ENCODE measurements at regions not wholly inside any gene's neighbourhood (a gene's known extent, or its start where the extent isn't known, plus 50 kb on each side); places are given as distances from the start of the nearest gene placed in this dataset.

DNA sequence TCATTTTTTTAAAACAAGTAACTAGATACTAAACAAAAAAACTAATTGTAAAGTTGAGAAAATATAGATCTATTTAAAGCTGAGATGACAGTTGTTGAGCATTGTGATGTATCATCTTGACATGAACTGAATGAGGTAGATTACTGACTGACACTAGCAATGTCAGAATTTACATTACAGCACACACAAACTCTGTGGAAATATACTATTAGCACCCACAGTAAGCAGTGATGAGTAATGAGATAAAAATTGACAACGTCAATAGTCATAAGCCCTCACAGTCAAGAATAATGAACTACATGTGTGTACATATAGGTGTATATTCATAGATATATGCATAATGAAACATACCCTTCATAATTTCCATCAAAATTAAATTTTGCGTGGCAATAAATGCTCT, 368.4 kb downstream of the TFEC start:
- TF ChIP-seq, protein P1, sequence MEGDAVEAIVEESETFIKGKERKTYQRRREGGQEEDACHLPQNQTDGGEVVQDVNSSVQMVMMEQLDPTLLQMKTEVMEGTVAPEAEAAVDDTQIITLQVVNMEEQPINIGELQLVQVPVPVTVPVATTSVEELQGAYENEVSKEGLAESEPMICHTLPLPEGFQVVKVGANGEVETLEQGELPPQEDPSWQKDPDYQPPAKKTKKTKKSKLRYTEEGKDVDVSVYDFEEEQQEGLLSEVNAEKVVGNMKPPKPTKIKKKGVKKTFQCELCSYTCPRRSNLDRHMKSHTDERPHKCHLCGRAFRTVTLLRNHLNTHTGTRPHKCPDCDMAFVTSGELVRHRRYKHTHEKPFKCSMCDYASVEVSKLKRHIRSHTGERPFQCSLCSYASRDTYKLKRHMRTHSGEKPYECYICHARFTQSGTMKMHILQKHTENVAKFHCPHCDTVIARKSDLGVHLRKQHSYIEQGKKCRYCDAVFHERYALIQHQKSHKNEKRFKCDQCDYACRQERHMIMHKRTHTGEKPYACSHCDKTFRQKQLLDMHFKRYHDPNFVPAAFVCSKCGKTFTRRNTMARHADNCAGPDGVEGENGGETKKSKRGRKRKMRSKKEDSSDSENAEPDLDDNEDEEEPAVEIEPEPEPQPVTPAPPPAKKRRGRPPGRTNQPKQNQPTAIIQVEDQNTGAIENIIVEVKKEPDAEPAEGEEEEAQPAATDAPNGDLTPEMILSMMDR (IDR thresholded peaks at IDR 0.05; ENCODE audit: low read length): no peak
- TF ChIP-seq EZH2 (IDR thresholded peaks at IDR 0.05; ENCODE audit: borderline replicate concordance, low read length): no peak
- H3K9me3 ChIP-seq (ENCODE audit: low read length): no peaks in the 10 kb centered on the region

DNA sequence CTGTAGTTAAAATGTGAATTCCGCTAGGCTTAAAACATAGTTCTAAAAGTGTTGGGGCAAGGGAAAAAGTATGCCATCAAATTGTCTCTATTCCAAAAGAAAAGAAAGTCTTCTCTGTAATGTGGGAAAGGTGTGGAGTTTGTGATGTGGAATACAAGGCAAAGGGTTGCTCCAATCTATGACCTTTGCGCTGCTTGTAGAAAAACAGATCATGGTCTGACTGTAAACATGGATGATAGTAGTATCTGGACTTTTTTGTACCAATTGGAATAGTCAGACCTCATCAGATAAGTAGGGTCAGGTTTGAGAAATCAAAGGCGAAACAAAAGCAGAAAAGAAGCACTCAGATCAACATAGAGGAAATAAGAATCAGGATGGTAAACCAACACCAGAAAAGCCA, 372.3 kb downstream of the TFEC start:
- no peak overlapping the region for H3K27ac ChIP-seq (ENCODE audit: low read depth, low read length, poor library complexity, severe bottlenecking)
- H3K9me2 ChIP-seq (ENCODE audit: low read depth, low read length): no peaks in the 10 kb centered on the region
- H2AFZ ChIP-seq (ENCODE audit: low read length): no peak overlapping the region
- no peak overlapping the region for H3K9ac ChIP-seq (ENCODE audit: low read length)
- no peaks in the 10 kb centered on the region for H3F3A ChIP-seq (ENCODE audit: insufficient read depth, low read length)
- no peak for TF ChIP-seq EZH2 (IDR thresholded peaks at IDR 0.05; ENCODE audit: borderline replicate concordance, low read length)
- TF ChIP-seq, protein P1 (IDR thresholded peaks at IDR 0.05; ENCODE audit: low read length): no peak
- no peak overlapping the region for H3K4me3 ChIP-seq (ENCODE audit: low read depth, low read length, poor library complexity, severe bottlenecking)
- H3K79me2 ChIP-seq (ENCODE audit: insufficient read depth, low read length): no peaks in the 10 kb centered on the region
- no peak overlapping the region for H3K4me2 ChIP-seq (ENCODE audit: low read length)
- no peaks in the 10 kb centered on the region for H3K9me3 ChIP-seq (ENCODE audit: low read length)
- H3K4me1 ChIP-seq (ENCODE audit: insufficient read depth, low read length, severe bottlenecking): no peaks in the 10 kb centered on the region
- H3K36me3 ChIP-seq (ENCODE audit: insufficient read depth, low read length): no peaks in the 10 kb centered on the region
- no peaks in the 10 kb centered on the region for H3K27me3 ChIP-seq (ENCODE audit: insufficient read depth, low read length)
- H4K20me1 ChIP-seq (ENCODE audit: insufficient read depth, low read length): no peaks in the 10 kb centered on the region

More for the DNA sequence above, 368.4 kb downstream of the TFEC start:
- no peaks in the 10 kb centered on the region for H3K36me3 ChIP-seq (ENCODE audit: insufficient read depth, low read length)
- H3K27ac ChIP-seq (ENCODE audit: low read depth, low read length, poor library complexity, severe bottlenecking): no peak overlapping the region
- H3F3A ChIP-seq (ENCODE audit: insufficient read depth, low read length): no peaks in the 10 kb centered on the region
- H2AFZ ChIP-seq (ENCODE audit: low read length): no peak overlapping the region
- no peaks in the 10 kb centered on the region for H3K79me2 ChIP-seq (ENCODE audit: insufficient read depth, low read length)
- H3K4me1 ChIP-seq (ENCODE audit: insufficient read depth, low read length, severe bottlenecking): no peaks in the 10 kb centered on the region
- no peaks in the 10 kb centered on the region for H4K20me1 ChIP-seq (ENCODE audit: insufficient read depth, low read length)
- H3K9ac ChIP-seq (ENCODE audit: low read length): no peak overlapping the region
- no peak overlapping the region for H3K4me3 ChIP-seq (ENCODE audit: low read depth, low read length, poor library complexity, severe bottlenecking)
- no peak overlapping the region for H3K4me2 ChIP-seq (ENCODE audit: low read length)
- no peaks in the 10 kb centered on the region for H3K27me3 ChIP-seq (ENCODE audit: insufficient read depth, low read length)
- no peaks in the 10 kb centered on the region for H3K9me2 ChIP-seq (ENCODE audit: low read depth, low read length)

DNA sequence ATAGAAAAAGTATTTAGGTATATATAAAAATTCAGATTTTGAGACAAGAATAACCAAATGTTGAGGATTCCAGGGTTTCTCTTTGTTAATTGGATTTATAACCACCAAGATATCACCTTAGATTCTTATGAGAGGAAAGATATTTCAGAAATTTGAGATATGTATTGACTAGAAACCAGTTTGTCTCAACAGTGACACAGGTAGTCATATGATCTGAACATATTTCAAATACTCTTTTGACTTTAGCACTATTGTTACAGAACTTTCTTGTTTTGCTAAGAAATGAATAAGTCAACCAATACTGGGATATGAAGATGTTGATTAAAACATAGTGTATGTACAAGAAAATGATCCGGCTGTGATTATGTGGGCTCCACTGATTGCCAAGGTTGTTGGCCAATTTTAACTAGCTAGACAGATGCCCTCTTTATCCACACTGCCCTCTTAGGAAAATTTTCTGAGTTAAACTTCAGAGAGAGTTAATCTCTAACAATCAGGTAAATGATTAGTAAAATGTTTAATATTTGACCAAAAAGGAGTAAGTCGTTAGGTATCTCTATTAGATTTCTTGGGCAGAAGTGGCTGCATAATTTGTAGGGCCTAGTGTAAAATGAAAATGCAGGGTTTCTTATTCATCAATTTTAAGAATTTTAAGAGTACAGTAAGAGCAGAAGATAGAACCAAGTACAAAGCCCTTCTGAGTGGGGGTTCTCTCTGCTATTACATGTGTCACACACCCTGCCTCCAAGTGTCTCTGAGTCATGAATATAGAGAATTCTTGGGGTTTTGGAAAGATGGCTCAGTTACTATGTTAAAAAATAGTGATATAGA, 376.0 kb downstream of the TFEC start:
- Histone ChIP-seq H3K27ac (ENCODE audit: low read depth, low read length, poor library complexity, severe bottlenecking) (no peak overlapping the region), H3K9me3 (ENCODE audit: low read length) (no peaks in the 10 kb centered on the region), H3K9me2 (ENCODE audit: low read depth, low read length) (no peaks in the 10 kb centered on the region), H3F3A (ENCODE audit: insufficient read depth, low read length) (no peaks in the 10 kb centered on the region), H3K27me3 (ENCODE audit: insufficient read depth, low read length) (no peaks in the 10 kb centered on the region), H3K9ac (ENCODE audit: low read length) (no peak overlapping the region), H3K36me3 (ENCODE audit: insufficient read depth, low read length) (no peaks in the 10 kb centered on the region), H3K4me2 (ENCODE audit: low read length) (no peak overlapping the region), H2AFZ (ENCODE audit: low read length) (no peak overlapping the region), H3K4me1 (ENCODE audit: insufficient read depth, low read length, severe bottlenecking) (no peaks in the 10 kb centered on the region), H3K79me2 (ENCODE audit: insufficient read depth, low read length) (no peaks in the 10 kb centered on the region), H3K4me3 (ENCODE audit: low read depth, low read length, poor library complexity, severe bottlenecking) (no peak overlapping the region), H4K20me1 (ENCODE audit: insufficient read depth, low read length) (no peaks in the 10 kb centered on the region)
- TF ChIP-seq EZH2 (IDR thresholded peaks at IDR 0.05; ENCODE audit: borderline replicate concordance, low read length): no peak
- TF ChIP-seq, protein P1 (IDR thresholded peaks at IDR 0.05; ENCODE audit: low read length): no peak

All from OCI-LY1 (cell line).